Bronchial epithelial cell (primary cell): ENCODE measurements at regions not wholly inside any gene's neighbourhood (a gene's known extent, or its start where the extent isn't known, plus 50 kb on each side); places are given as distances from the start of the nearest gene placed in this dataset.

Experiments
- DNase-seq: peaks from one replicate; pipeline ENCODE4 v3.0.0-alpha.2; 2010; ENCODE audit warnings: low read depth
- FAIRE-seq: peaks from 2 replicates; lab custom pipeline; 2011; peaks lifted over from hg19 to GRCh38; lab: Jason Lieb, UNC
- H3K27me3 ChIP-seq: 2 replicates; pipeline ENCODE4 v1.5.1; 2011; ENCODE audit warnings: low read length; ENCODE audit not compliant: control insufficient read depth, insufficient read depth
- H3K36me3 ChIP-seq: 2 replicates; pipeline ENCODE4 v1.5.1; 2011; ENCODE audit warnings: low read length; ENCODE audit not compliant: control insufficient read depth, insufficient read depth
- H3K4me3 ChIP-seq: 2 replicates; pipeline ENCODE4 v1.5.1; 2011; ENCODE audit warnings: mild to moderate bottlenecking, low read depth, low read length, control low read depth
- CTCF ChIP-seq: IDR thresholded peaks from 2 replicates; pipeline ENCODE4 v1.5.1; 2011; ENCODE audit warnings: mild to moderate bottlenecking, moderate library complexity, low read length, control low read depth, inconsistent platforms; ENCODE audit not compliant: insufficient read depth, severe bottlenecking

- H3K36me3 ChIP-seq, result no peaks in the 10 kb centered on the region
- TF ChIP-seq CTCF, result no peak
- H3K27me3 ChIP-seq, result no peaks in the 10 kb centered on the region
- no peak overlapping the region for H3K4me3 ChIP-seq
- FAIRE-seq (no peak), DNase-seq (no peak)
Observed at GRCh38 chr1:43052322-43052721, 93.7 kb upstream of the SLC2A1 start.

- no peaks in the 10 kb centered on the region for H3K27me3 ChIP-seq
- H3K4me3 ChIP-seq, result no peak overlapping the region
- DNase-seq (peak; percentile 59), FAIRE-seq (no peak)
- H3K36me3 ChIP-seq, result no peaks in the 10 kb centered on the region
- TF ChIP-seq CTCF, result no peak
Observed at GRCh38 chr1:43049481-43049880, 90.8 kb upstream of the SLC2A1 start.

GRCh38 chr1:43048601-43049011 is 89.9 kb upstream of the SLC2A1 start:
- no peaks in the 10 kb centered on the region for H3K36me3 ChIP-seq
- no peak for TF ChIP-seq CTCF
- H3K27me3 ChIP-seq, result no peaks in the 10 kb centered on the region
- peak; percentile 94 for DNase-seq
- FAIRE-seq, result peak; percentile 97
- H3K4me3 ChIP-seq, result no peak overlapping the region

- TF ChIP-seq CTCF, result no peak
- H3K4me3 ChIP-seq, result no peak overlapping the region
- H3K36me3 ChIP-seq, result no peaks in the 10 kb centered on the region
- H3K27me3 ChIP-seq, result no peaks in the 10 kb centered on the region
- DNase-seq, result no peak
- no peak for FAIRE-seq
Observed at GRCh38 chr1:43047135-43047534, 88.5 kb upstream of the SLC2A1 start.

- no peak overlapping the region for H3K4me3 ChIP-seq
- FAIRE-seq (peak; percentile 58), DNase-seq (no peak)
- H3K36me3 ChIP-seq, result no peaks in the 10 kb centered on the region
- TF ChIP-seq CTCF, result no peak
- no peaks in the 10 kb centered on the region for H3K27me3 ChIP-seq
Observed at GRCh38 chr1:43044572-43045361, 86.1 kb upstream of the SLC2A1 start.

- FAIRE-seq, result no peak
Observed at GRCh38 chr1:43043695-43044094, 85.0 kb upstream of the SLC2A1 start.

More at GRCh38 chr1:43043695-43044094, 85.0 kb upstream of the SLC2A1 start:
- no peaks in the 10 kb centered on the region for H3K27me3 ChIP-seq
- DNase-seq, result peak; percentile 87
- TF ChIP-seq CTCF, result no peak
- no peaks in the 10 kb centered on the region for H3K36me3 ChIP-seq
- no peak overlapping the region for H3K4me3 ChIP-seq
